ENCODE measurements at regions not wholly inside any gene's neighbourhood (a gene's known extent, or its start where the extent isn't known, plus 50 kb on each side); places are given as distances from the start of the nearest gene placed in this dataset.

GRCh38 chr9:100913257-100913656, 115.3 kb upstream of the PLPPR1 start:
- WGBS, 5 donors = 33 to 77% (median 47%) methylated on average over 1 of the region's 1 CpG
- intact Hi-C loops (cut with DNase I; ENCODE audit: low total_unique reads) = no loop called here
- no peaks in the 10 kb centered on the region for H3K36me3 ChIP-seq

GRCh38 chr9:100914266-100914665, 114.3 kb upstream of the PLPPR1 start:
- intact Hi-C loops (cut with DNase I; ENCODE audit: low total_unique reads) = no loop called here
- Histone ChIP-seq H3K9me3 (peaks cover 0 to 4% (median 0%) of the 10 kb centered on the region in 4 donors), H3K4me1 (no peaks in the 10 kb centered on the region), H3K36me3 (no peaks in the 10 kb centered on the region), H3K27me3 (no peaks in the 10 kb centered on the region), H3K27ac (no peak overlapping the region), H3K4me3 (no peak overlapping the region)
- no peak for TF ChIP-seq EP300 (IDR thresholded peaks at IDR 0.05)
- no peak for TF ChIP-seq POLR2A (IDR thresholded peaks at IDR 0.05)
- TF ChIP-seq CTCF (IDR thresholded peaks at IDR 0.05) = no peak
- TF ChIP-seq POLR2AphosphoS5 (IDR thresholded peaks at IDR 0.05) = no peak
- no peak for DNase-seq
- WGBS, 5 donors = 72 to 98% (median 91%) methylated on average over 3 of the region's 3 CpGs

More at GRCh38 chr9:100913257-100913656, 115.3 kb upstream of the PLPPR1 start:
- Histone ChIP-seq H3K4me3 (no peak overlapping the region), H3K4me1 (no peaks in the 10 kb centered on the region), H3K27me3 (no peaks in the 10 kb centered on the region), H3K27ac (no peak overlapping the region), H3K9me3 (peaks cover 0 to 4% (median 0%) of the 10 kb centered on the region in 4 donors)
- peak in 1 of 2 donors; percentile 3 for DNase-seq
- no peak for TF ChIP-seq EP300 (IDR thresholded peaks at IDR 0.05)
- TF ChIP-seq POLR2A (IDR thresholded peaks at IDR 0.05) = no peak
- TF ChIP-seq CTCF (IDR thresholded peaks at IDR 0.05) = no peak
- TF ChIP-seq POLR2AphosphoS5 (IDR thresholded peaks at IDR 0.05) = no peak

- Histone ChIP-seq H3K4me1 (no peaks in the 10 kb centered on the region), H3K4me3 (no peak overlapping the region), H3K27me3 (no peaks in the 10 kb centered on the region), H3K27ac (no peak overlapping the region), H3K9me3 (peaks cover 0 to 2% (median 0%) of the 10 kb centered on the region in 4 donors), H3K36me3 (no peaks in the 10 kb centered on the region)
- intact Hi-C loops (cut with DNase I; ENCODE audit: low total_unique reads) = no loop called here
- 78 to 92% (median 86%) methylated on average over 3 of the region's 3 CpGs for WGBS, 5 donors
- DNase-seq = no peak
- TF ChIP-seq CTCF (IDR thresholded peaks at IDR 0.05) = no peak
- no peak for TF ChIP-seq EP300 (IDR thresholded peaks at IDR 0.05)
- TF ChIP-seq POLR2A (IDR thresholded peaks at IDR 0.05) = no peak
- no peak for TF ChIP-seq POLR2AphosphoS5 (IDR thresholded peaks at IDR 0.05)
These were observed 109.0 kb upstream of the PLPPR1 start for GRCh38 chr9:100919506-100919905.

- Histone ChIP-seq H3K27ac (no peak overlapping the region), H3K4me1 (no peaks in the 10 kb centered on the region), H3K4me3 (no peak overlapping the region), H3K36me3 (no peaks in the 10 kb centered on the region), H3K9me3 (no peaks in the 10 kb centered on the region), H3K27me3 (no peaks in the 10 kb centered on the region)
- 57 to 79% (median 67%) methylated on average over 2 of the region's 2 CpGs for WGBS, 5 donors
- DNase-seq = no peak
- intact Hi-C loops (cut with DNase I; ENCODE audit: low total_unique reads) = no loop called here
- no peak for TF ChIP-seq EP300 (IDR thresholded peaks at IDR 0.05)
- TF ChIP-seq POLR2A (IDR thresholded peaks at IDR 0.05) = no peak
- TF ChIP-seq POLR2AphosphoS5 (IDR thresholded peaks at IDR 0.05) = no peak
- no peak for TF ChIP-seq CTCF (IDR thresholded peaks at IDR 0.05)
These were observed 102.2 kb upstream of the PLPPR1 start for GRCh38 chr9:100926366-100926765.

Data from stomach (tissue), 8 donors.